GM19023 (cell line): ENCODE measurements at regions not wholly inside any gene's neighbourhood (a gene's known extent, or its start where the extent isn't known, plus 50 kb on each side); places are given as distances from the start of the nearest gene placed in this dataset.
"Not testable (repeated sequence)": the region's sequence is repeated elsewhere in the genome, so short reads cannot be mapped to it uniquely, and the experiment has no call there.

Source experiments
- ATAC-seq: cut with Tn5 transposase; IDR thresholded peaks from one replicate; pipeline ENCODE4 v1.9.1; 2021; ENCODE audit warnings: mild to moderate bottlenecking, moderate library complexity; ENCODE audit not compliant: unreplicated experiment

DNA sequence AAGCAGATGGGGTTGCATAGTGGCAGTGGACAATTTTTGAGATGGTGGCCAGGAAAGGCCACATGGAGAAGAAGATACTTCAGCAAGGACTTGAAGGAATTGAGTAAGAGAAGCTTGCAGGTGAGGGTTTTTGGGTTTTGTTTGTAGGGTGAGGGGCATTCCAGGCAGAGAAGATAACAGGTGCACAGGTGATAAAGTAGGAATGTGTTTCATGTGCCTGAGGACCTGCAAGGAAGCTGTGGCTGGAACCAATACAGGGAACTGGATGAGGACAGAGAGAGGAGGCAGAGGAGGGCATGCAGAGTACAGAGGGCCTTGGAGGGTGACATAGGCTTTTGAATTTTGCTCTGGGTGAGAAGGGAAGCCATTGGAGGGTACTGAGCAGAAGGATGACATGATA lies 314.5 kb downstream of the KLF12 start:
- ATAC-seq, result no peak

DNA sequence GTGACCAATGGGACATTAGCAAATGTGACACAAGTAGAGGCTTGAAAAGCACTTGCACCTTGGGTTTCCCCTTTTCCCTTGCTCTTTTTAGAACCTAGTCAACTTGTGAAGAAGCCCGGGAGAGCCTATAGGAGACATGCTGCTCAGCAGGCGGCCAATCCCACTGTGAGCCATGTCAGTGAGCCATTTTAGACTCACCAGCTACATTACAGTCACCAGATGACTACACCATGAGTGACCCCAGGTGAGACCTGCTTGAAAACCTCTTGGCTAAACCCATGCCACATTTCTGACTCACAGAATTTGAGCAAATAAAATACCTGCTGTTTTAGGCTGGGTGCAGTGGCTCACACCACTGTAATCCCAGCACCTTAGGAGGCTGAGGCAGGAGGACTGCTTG lies 317.5 kb downstream of the KLF12 start:
- no peak for ATAC-seq

- no peak for ATAC-seq
Observed at GRCh38 chr13:73815796-73816195, 318.4 kb downstream of the KLF12 start.

- no peak for ATAC-seq
Observed at GRCh38 chr13:73810647-73811046, 323.6 kb downstream of the KLF12 start.

DNA sequence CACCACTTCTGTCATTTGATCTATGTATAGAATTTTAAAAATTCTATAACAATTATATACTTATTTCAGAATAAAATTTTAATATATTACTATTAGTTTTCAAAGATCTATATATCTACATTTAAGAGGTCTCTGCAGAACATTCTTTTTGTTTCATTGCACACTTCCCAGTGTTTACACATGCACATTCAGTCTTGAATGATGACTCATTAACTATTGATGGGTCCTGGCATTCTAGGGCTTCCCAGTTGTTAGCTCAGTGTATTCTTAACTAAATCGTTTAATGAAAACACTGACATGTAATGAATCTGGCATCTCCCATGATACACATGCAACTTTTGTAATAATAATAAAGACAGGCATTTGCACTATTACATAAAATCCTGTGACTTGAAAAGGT lies 324.6 kb downstream of the KLF12 start:
- no peak for ATAC-seq

DNA sequence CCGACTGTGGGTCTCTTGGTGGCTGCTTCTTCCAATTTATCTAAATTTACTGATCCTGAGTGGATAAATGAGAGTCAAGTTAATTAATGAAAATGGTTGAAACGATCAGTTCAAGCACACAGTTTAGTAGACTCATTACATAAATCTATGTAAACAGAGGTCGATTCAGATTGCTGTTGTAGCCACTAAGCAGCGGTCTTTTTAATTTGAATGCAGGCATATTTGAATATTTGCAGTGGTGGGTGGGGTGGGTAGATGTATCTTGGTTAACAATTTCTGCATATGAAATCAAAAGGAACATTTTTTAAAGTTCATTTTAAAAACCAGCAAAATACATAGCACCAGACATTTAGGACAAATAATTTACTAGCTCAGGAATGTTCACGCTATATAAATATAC lies 325.9 kb downstream of the KLF12 start:
- no peak for ATAC-seq

DNA sequence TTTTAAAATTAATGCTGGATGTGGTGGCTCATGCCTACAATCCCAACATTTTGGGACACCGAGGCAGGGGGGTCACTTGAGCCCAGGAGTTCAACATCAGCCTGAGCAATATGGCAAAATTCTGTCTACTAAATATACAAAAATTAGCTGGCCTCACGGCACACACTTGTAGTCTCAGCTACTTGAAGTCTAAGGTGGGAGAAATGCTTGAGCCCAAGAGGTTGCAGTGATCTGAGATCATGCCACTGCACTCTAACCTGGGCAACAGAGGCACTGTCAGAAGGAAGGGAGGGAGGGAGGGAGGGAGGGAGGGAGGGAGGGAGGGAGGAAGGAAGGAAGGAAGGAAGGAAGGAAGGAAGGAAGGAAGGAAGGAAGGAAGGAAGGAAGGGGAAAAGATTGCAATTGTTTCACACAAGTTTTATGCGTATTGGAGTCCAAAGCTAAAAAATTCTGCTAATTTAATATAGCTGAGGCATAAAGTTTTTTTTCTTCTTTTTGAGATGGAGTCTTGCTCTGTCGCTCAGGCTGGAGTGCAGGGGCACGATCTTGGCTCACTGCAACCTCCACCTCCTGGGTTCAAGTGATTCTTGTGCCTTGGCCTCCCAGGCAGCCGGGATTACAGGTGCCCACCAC lies 328.8 kb downstream of the KLF12 start:
- ATAC-seq, result not testable (repeated sequence)

GRCh38 chr13:73803997-73804396 lies 330.2 kb downstream of the KLF12 start:
- ATAC-seq, result no peak

DNA sequence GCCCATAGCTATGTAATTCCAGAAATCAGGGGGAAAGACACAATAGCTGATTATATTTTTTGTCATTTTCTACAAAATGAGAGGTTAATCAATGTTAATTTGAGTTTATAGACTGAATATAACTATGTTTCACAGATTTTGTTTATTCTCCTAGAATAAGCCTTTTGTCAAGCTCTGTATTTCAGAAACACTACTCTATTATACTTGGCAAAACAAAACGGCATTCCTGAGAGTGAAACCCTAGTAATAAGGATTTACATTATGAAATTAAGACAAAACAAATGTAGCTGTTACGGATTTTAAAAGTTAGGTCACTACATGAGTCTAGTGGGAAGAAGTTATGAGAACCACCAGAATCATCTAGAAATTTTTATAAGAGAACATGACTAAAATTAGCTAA lies 334.2 kb downstream of the KLF12 start:
- no peak for ATAC-seq

DNA sequence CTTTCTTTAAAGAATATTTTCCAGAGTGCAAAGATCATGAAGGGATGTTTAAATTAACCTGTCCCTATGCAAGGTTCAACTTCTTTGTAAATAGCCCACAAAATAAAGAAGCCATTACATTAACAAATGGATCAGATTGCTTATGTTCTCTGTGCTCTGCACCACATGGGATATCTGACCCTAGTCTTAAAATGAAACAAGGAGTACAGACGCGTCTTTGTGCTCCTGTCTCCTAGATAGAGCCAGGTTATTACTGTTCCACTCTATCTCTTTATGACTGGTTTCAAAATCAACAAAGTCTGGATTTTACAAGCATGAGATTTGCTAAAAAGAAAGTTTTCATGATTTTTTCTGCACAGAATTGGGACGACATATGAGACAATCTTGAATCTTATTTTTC lies 339.4 kb downstream of the KLF12 start:
- ATAC-seq, result no peak

- ATAC-seq, result no peak
Observed at GRCh38 chr13:73793361-73793760, 340.8 kb downstream of the KLF12 start.

DNA sequence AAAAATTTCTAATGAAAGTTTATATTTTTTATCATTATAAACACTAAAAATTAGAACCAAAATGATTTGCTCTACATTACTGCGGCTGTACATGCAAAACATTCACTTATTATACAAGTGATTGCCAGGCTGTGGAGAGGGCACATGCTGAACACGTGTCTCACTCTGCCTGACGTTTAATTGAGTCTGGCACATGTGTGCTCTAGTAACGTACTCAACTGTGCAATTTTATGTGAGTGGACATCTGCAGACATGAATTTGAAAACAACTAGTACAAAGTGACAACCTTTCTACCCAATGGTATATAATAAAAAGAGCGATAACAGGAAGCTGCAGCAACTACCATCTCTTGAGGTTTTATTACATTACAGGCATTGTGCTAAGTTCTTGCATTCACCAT lies 341.4 kb downstream of the KLF12 start:
- ATAC-seq, result no peak

GRCh38 chr13:73782450-73783449 lies 351.5 kb downstream of the KLF12 start:
- no peak for ATAC-seq

- ATAC-seq, result no peak
Observed at GRCh38 chr13:73781384-73781783, 352.8 kb downstream of the KLF12 start.

DNA sequence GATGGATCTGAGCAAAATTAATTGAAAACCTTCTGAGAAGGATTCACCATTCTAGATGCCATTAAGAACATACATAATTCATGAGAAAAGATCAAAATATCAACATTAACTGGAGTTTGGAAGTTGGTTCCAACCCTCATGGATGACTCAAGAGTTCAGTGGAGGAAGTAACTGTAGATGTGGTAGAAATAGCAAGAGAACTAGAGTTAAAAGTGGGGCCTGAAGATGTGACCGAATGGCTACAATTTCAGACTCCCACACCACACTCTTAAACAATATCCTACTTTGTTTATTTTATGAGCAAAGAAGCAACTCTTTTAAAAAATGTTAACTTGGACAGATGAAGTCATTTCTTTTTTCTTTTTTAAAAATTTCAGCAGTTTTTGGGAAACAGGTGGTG lies 354.3 kb downstream of the KLF12 start:
- no peak for ATAC-seq

- ATAC-seq, result no peak
Observed at GRCh38 chr13:73778242-73778864, 355.9 kb downstream of the KLF12 start.

- ATAC-seq, result no peak
Observed at GRCh38 chr13:73777134-73777533, 357.1 kb downstream of the KLF12 start.

DNA sequence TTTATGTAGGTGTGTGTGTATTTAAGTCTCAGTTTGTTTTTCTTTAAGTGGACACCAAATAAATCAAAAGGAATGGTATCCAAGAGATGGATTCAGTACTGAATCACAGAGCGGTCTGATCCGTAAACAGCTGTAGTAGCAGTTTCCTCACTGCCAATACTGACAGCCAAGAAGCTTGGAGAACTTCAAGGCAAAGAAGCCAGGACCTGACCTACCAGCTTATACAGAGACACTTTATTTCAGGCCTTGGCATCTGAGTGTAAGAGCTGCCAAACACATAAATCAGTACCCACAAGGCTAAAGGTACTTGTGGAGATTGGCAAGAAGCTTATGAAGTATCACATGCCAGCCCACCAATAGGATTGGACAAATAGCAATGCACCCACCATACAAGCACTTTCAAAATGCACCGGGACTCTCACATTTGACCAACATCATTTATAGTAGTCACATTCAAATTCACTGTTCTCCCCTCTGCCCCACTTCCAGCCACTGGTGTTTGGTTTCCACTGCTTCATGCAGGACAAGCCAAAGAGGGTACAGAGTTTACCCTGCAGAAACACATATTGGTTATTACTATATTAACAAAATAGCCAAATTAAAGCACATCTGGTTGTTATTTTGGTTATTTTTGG lies 357.9 kb downstream of the KLF12 start:
- ATAC-seq, result no peak

GRCh38 chr13:73773168-73773549 lies 361.0 kb downstream of the KLF12 start:
- no peak for ATAC-seq

GRCh38 chr13:73772449-73773167 lies 361.6 kb downstream of the KLF12 start:
- no peak for ATAC-seq
